ENCODE measurements at regions not wholly inside any gene's neighbourhood (a gene's known extent, or its start where the extent isn't known, plus 50 kb on each side); places are given as distances from the start of the nearest gene placed in this dataset.

- intact Hi-C loops (cut with micrococcal nuclease), result no loop called here
- no peak overlapping the region for H3K27ac Mint-ChIP-seq
- no peak overlapping the region for H3K4me2 ChIP-seq (replicated peaks; ENCODE audit: extremely low read depth, low read length, poor library complexity, severe bottlenecking)
- no peaks in the 10 kb centered on the region for H3K4me1 Mint-ChIP-seq
- no peaks in the 10 kb centered on the region for H4K20me1 ChIP-seq (ENCODE audit: insufficient read depth, low read length)
- H3K9me3 Mint-ChIP-seq, result peaks cover 2 to 11% (median 6%) of the 10 kb centered on the region in 7 donors
- WGBS (ENCODE audit: insufficient coverage), result no CpG with 5 or more reads among the region's 1 CpG
- H3K79me2 ChIP-seq (ENCODE audit: insufficient read depth, low read length), result no peaks in the 10 kb centered on the region
- no peak for TF ChIP-seq CTCF (IDR thresholded peaks at IDR 0.05)
- H3K27me3 Mint-ChIP-seq (ENCODE audit: low read depth in 3 of 3), result no peaks in the 10 kb centered on the region
- no peaks in the 10 kb centered on the region for H3K36me3 Mint-ChIP-seq
- no peak for DNase-seq
- peaks cover 9 to 15% of the 10 kb centered on the region in 2 donors for H3K9me3 ChIP-seq (replicated peaks in 1 of 2; ENCODE audit: control insufficient read depth in 1 of 2, insufficient read depth in 1 of 2, low read length in 2 of 2)
- H3K27ac ChIP-seq (ENCODE audit: low read depth in 1 of 2, low read length in 2 of 2), result no peak overlapping the region
- no peak overlapping the region for H3K4me3 ChIP-seq (replicated peaks in 1 of 3; ENCODE audit: low read depth in 2 of 3, low read length in 3 of 3)
- H3K4me3 Mint-ChIP-seq, result no peak overlapping the region
- H3K9ac ChIP-seq (ENCODE audit: insufficient read depth, low read length, poor library complexity, severe bottlenecking), result no peak overlapping the region
- H2AFZ ChIP-seq (ENCODE audit: insufficient read depth, low read depth, low read length, poor library complexity, severe bottlenecking), result no peak overlapping the region
- no peaks in the 10 kb centered on the region for H3K4me1 ChIP-seq (ENCODE audit: control insufficient read depth in 1 of 2, insufficient read depth in 2 of 2, low read length in 2 of 2)
- H3K27me3 ChIP-seq (ENCODE audit: control insufficient read depth in 2 of 2, insufficient read depth in 2 of 2, low read length in 2 of 2), result no peaks in the 10 kb centered on the region
- no peaks in the 10 kb centered on the region for H3K36me3 ChIP-seq (replicated peaks in 1 of 2; ENCODE audit: control insufficient read depth in 1 of 2, insufficient read depth in 2 of 2, low read length in 2 of 2)
These were observed 322.5 kb downstream of the ZBBX start for GRCh38 chr3:167057581-167057980.

GRCh38 chr3:167054926-167055325 lies 325.2 kb downstream of the ZBBX start:
- Histone ChIP-seq H2AFZ (ENCODE audit: insufficient read depth, low read depth, low read length, poor library complexity, severe bottlenecking) (no peak overlapping the region), H3K9ac (ENCODE audit: insufficient read depth, low read length, poor library complexity, severe bottlenecking) (no peak overlapping the region), H3K79me2 (ENCODE audit: insufficient read depth, low read length) (no peaks in the 10 kb centered on the region), H3K9me3 (replicated peaks in 1 of 2; ENCODE audit: control insufficient read depth in 1 of 2, insufficient read depth in 1 of 2, low read length in 2 of 2) (peaks cover 7 to 9% of the 10 kb centered on the region in 2 donors), H3K4me3 (replicated peaks in 1 of 3; ENCODE audit: low read depth in 2 of 3, low read length in 3 of 3) (no peak overlapping the region), H3K4me2 (replicated peaks; ENCODE audit: extremely low read depth, low read length, poor library complexity, severe bottlenecking) (no peak overlapping the region), H3K36me3 (replicated peaks in 1 of 2; ENCODE audit: control insufficient read depth in 1 of 2, insufficient read depth in 2 of 2, low read length in 2 of 2) (no peaks in the 10 kb centered on the region), H3K27ac (ENCODE audit: low read depth in 1 of 2, low read length in 2 of 2) (no peak overlapping the region), H3K4me1 (ENCODE audit: control insufficient read depth in 1 of 2, insufficient read depth in 2 of 2, low read length in 2 of 2) (no peaks in the 10 kb centered on the region), H3K27me3 (ENCODE audit: control insufficient read depth in 2 of 2, insufficient read depth in 2 of 2, low read length in 2 of 2) (no peaks in the 10 kb centered on the region), H4K20me1 (ENCODE audit: insufficient read depth, low read length) (no peaks in the 10 kb centered on the region)
- intact Hi-C loops (cut with micrococcal nuclease), result no loop called here
- H3K4me1 Mint-ChIP-seq, result no peaks in the 10 kb centered on the region
- no peaks in the 10 kb centered on the region for H3K27me3 Mint-ChIP-seq (ENCODE audit: low read depth in 3 of 3)
- peaks cover 0 to 11% (median 3%) of the 10 kb centered on the region in 7 donors for H3K9me3 Mint-ChIP-seq
- no peak for TF ChIP-seq CTCF (IDR thresholded peaks at IDR 0.05)
- no peaks in the 10 kb centered on the region for H3K36me3 Mint-ChIP-seq
- WGBS (ENCODE audit: insufficient coverage), result 73% methylated on average over 2 of the region's 2 CpGs
- no peak for DNase-seq
- no peak overlapping the region for H3K4me3 Mint-ChIP-seq
- H3K27ac Mint-ChIP-seq, result no peak overlapping the region

Measured in CD14-positive monocyte (primary cell).